ENCODE measurements at regions not wholly inside any gene's neighbourhood (a gene's known extent, or its start where the extent isn't known, plus 50 kb on each side); places are given as distances from the start of the nearest gene placed in this dataset.

GRCh38 chr16:5736209-5736930, 638.8 kb upstream of the EEF2KMT start:
- TF ChIP-seq CTCF (IDR thresholded peaks at IDR 0.05; ENCODE audit: insufficient read depth, low read length, poor library complexity, severe bottlenecking) = no peak
- TF ChIP-seq EZH2phosphoT487 (conservative IDR thresholded peaks at IDR 0.05; ENCODE audit: low read length) = no peak

All from SU-DHL-6 (cell line).